CD8-positive, alpha-beta memory T cell (primary cell): ENCODE measurements at regions not wholly inside any gene's neighbourhood (a gene's known extent, or its start where the extent isn't known, plus 50 kb on each side); places are given as distances from the start of the nearest gene placed in this dataset.

Source experiments
- CTCF ChIA-PET: fragments of 350-600 bp; sonication (Branson Sonifier 250); formaldehyde crosslinking; loops from one replicate; lab custom pipeline; 2021; ENCODE audit warnings: antibody characterized with exemption; lab: Charles Lee
- POLR2A ChIA-PET: fragments of 350-600 bp; sonication (Branson Sonifier 250); formaldehyde crosslinking; loops from one replicate; lab custom pipeline; 2021; ENCODE audit warnings: antibody characterized with exemption; lab: Charles Lee
- DNase-seq, 5 donors: peaks; one replicate each; pipeline versions ENCODE4 v3.0.0 to v3.0.0-alpha.2; 2020 to 2022; ENCODE audit warnings: mixed read lengths in 1 of 5
- H3K27ac ChIP-seq: one replicate; pipeline ENCODE4 v1.7.0; 2013; ENCODE audit warnings: low read depth, mild to moderate bottlenecking, low read length, moderate library complexity
- H3K27me3 ChIP-seq: 2 replicates; pipeline ENCODE4 v1.7.0; 2013; ENCODE audit warnings: low read length, mild to moderate bottlenecking; ENCODE audit not compliant: insufficient read depth, poor library complexity, severe bottlenecking
- H3K36me3 ChIP-seq: 2 replicates; pipeline ENCODE4 v1.7.0; 2013; ENCODE audit warnings: mild to moderate bottlenecking, low read length, moderate library complexity; ENCODE audit not compliant: insufficient read depth
- H3K4me1 ChIP-seq: 2 replicates; pipeline ENCODE4 v1.7.0; 2013; ENCODE audit warnings: mild to moderate bottlenecking, low read length, moderate library complexity; ENCODE audit not compliant: insufficient read depth
- H3K4me3 ChIP-seq: 2 replicates; pipeline ENCODE4 v1.7.0; 2013; ENCODE audit warnings: mild to moderate bottlenecking, low read length
- H3K9me3 ChIP-seq: 2 replicates; pipeline ENCODE4 v1.7.0; 2013; ENCODE audit warnings: mild to moderate bottlenecking, low read length
- H3K27ac Mint-ChIP-seq, 8 donors: one replicate each; pipeline ENCODE4 v1.8.0; 2020 to 2021; ENCODE audit warnings: mixed read lengths in 8 of 8, mild to moderate bottlenecking in 6 of 8, inconsistent platforms in 3 of 8, moderate library complexity in 3 of 8
- H3K27me3 Mint-ChIP-seq, 2 donors: one replicate each; pipeline ENCODE4 v1.8.0; 2020 to 2021; ENCODE audit warnings: mixed read lengths in 2 of 2, mild to moderate bottlenecking in 1 of 2, moderate library complexity in 1 of 2
- H3K36me3 Mint-ChIP-seq, 3 donors: one replicate each; pipeline ENCODE4 v1.8.0; 2020 to 2021; ENCODE audit warnings: mixed read lengths in 3 of 3, inconsistent platforms in 1 of 3, mild to moderate bottlenecking in 1 of 3
- H3K4me1 Mint-ChIP-seq, 3 donors: one replicate each; pipeline ENCODE4 v1.8.0; 2020 to 2021; ENCODE audit warnings: mixed read lengths in 3 of 3, inconsistent platforms in 1 of 3, mild to moderate bottlenecking in 1 of 3
- H3K4me3 Mint-ChIP-seq, 7 donors: one replicate each; pipeline ENCODE4 v1.8.0; 2020 to 2021; ENCODE audit warnings: mixed read lengths in 7 of 7, mild to moderate bottlenecking in 6 of 7, moderate library complexity in 4 of 7, inconsistent platforms in 2 of 7
- H3K9me3 Mint-ChIP-seq, 5 donors: one replicate each; pipeline ENCODE4 v1.8.0; 2020 to 2022; ENCODE audit warnings: mixed read lengths in 5 of 5, mild to moderate bottlenecking in 3 of 5, moderate library complexity in 2 of 5, inconsistent platforms in 1 of 5

- POLR2A ChIA-PET, result no interaction called here
- CTCF ChIA-PET, result no interaction called here
These were observed 270.5 kb downstream of the MBNL1 start for GRCh38 chr3:152539191-152539764.

GRCh38 chr3:152540120-152540519 is 271.4 kb downstream of the MBNL1 start:
- ChIA-PET POLR2A (no interaction called here), CTCF (no interaction called here)
- H3K27ac ChIP-seq, result no peak overlapping the region
- Mint-ChIP-seq H3K27me3 (peaks cover 44 to 68% of the 10 kb centered on the region in 2 donors), H3K4me1 (no peaks in the 10 kb centered on the region), H3K9me3 (peaks cover 12 to 40% (median 27%) of the 10 kb centered on the region in 5 donors), H3K36me3 (peaks cover 0 to 15% (median 5%) of the 10 kb centered on the region in 3 donors), H3K4me3 (no peak overlapping the region), H3K27ac (no peak overlapping the region)
- H3K4me3 ChIP-seq, result no peak overlapping the region
- no peaks in the 10 kb centered on the region for H3K27me3 ChIP-seq
- H3K4me1 ChIP-seq, result no peaks in the 10 kb centered on the region
- DNase-seq, result no peak
- no peaks in the 10 kb centered on the region for H3K36me3 ChIP-seq
- no peaks in the 10 kb centered on the region for H3K9me3 ChIP-seq

More at GRCh38 chr3:152539191-152539764, 270.5 kb downstream of the MBNL1 start:
- H3K27ac Mint-ChIP-seq, result no peak overlapping the region
- Histone ChIP-seq H3K4me1 (no peaks in the 10 kb centered on the region), H3K9me3 (no peaks in the 10 kb centered on the region), H3K4me3 (no peak overlapping the region), H3K27ac (no peak overlapping the region), H3K36me3 (no peaks in the 10 kb centered on the region), H3K27me3 (no peaks in the 10 kb centered on the region)
- peaks cover 12 to 45% (median 27%) of the 10 kb centered on the region in 5 donors for H3K9me3 Mint-ChIP-seq
- H3K4me3 Mint-ChIP-seq, result no peak overlapping the region
- peaks cover 0 to 19% (median 5%) of the 10 kb centered on the region in 3 donors for H3K36me3 Mint-ChIP-seq
- peaks cover 44 to 73% of the 10 kb centered on the region in 2 donors for H3K27me3 Mint-ChIP-seq
- DNase-seq, result no peak
- no peaks in the 10 kb centered on the region for H3K4me1 Mint-ChIP-seq

- CTCF ChIA-PET, result no interaction called here
- POLR2A ChIA-PET, result no interaction called here
- H3K27me3 ChIP-seq, result no peaks in the 10 kb centered on the region
These were observed 278.4 kb downstream of the MBNL1 start for GRCh38 chr3:152547153-152547552.

GRCh38 chr3:152549263-152549662 is 280.5 kb downstream of the MBNL1 start:
- peaks cover 0 to 3% (median 0%) of the 10 kb centered on the region in 3 donors for H3K36me3 Mint-ChIP-seq
- no peaks in the 10 kb centered on the region for H3K4me1 Mint-ChIP-seq
- DNase-seq, result no peak
- peaks cover 2 to 7% (median 6%) of the 10 kb centered on the region in 5 donors for H3K9me3 Mint-ChIP-seq
- Histone ChIP-seq H3K27me3 (no peaks in the 10 kb centered on the region), H3K4me3 (no peak overlapping the region), H3K4me1 (no peaks in the 10 kb centered on the region), H3K36me3 (no peaks in the 10 kb centered on the region), H3K27ac (no peak overlapping the region), H3K9me3 (no peaks in the 10 kb centered on the region)
- peaks cover 4 to 17% of the 10 kb centered on the region in 2 donors for H3K27me3 Mint-ChIP-seq
- no peak overlapping the region for H3K27ac Mint-ChIP-seq
- no peak overlapping the region for H3K4me3 Mint-ChIP-seq
- ChIA-PET POLR2A (no interaction called here), CTCF (no interaction called here)

More at GRCh38 chr3:152547153-152547552, 278.4 kb downstream of the MBNL1 start:
- no peak overlapping the region for H3K4me3 Mint-ChIP-seq
- peaks cover 5 to 14% (median 6%) of the 10 kb centered on the region in 5 donors for H3K9me3 Mint-ChIP-seq
- H3K4me3 ChIP-seq, result no peak overlapping the region
- H3K4me1 Mint-ChIP-seq, result no peaks in the 10 kb centered on the region
- no peak overlapping the region for H3K27ac Mint-ChIP-seq
- peaks cover 15 to 28% of the 10 kb centered on the region in 2 donors for H3K27me3 Mint-ChIP-seq
- H3K27ac ChIP-seq, result no peak overlapping the region
- DNase-seq, result no peak
- peaks cover 0 to 3% (median 0%) of the 10 kb centered on the region in 3 donors for H3K36me3 Mint-ChIP-seq
- no peaks in the 10 kb centered on the region for H3K4me1 ChIP-seq
- no peaks in the 10 kb centered on the region for H3K36me3 ChIP-seq
- H3K9me3 ChIP-seq, result no peaks in the 10 kb centered on the region

GRCh38 chr3:152550284-152550683 is 281.6 kb downstream of the MBNL1 start:
- Mint-ChIP-seq H3K9me3 (peaks cover 2 to 6% (median 5%) of the 10 kb centered on the region in 5 donors), H3K4me1 (no peaks in the 10 kb centered on the region), H3K27me3 (peaks cover 4 to 20% of the 10 kb centered on the region in 2 donors), H3K36me3 (peaks cover 0 to 3% (median 0%) of the 10 kb centered on the region in 3 donors), H3K4me3 (no peak overlapping the region), H3K27ac (no peak overlapping the region)
- H3K27me3 ChIP-seq, result no peaks in the 10 kb centered on the region
- no peaks in the 10 kb centered on the region for H3K9me3 ChIP-seq
- H3K4me3 ChIP-seq, result no peak overlapping the region
- H3K36me3 ChIP-seq, result no peaks in the 10 kb centered on the region
- no peak overlapping the region for H3K27ac ChIP-seq
- POLR2A ChIA-PET, result no interaction called here
- CTCF ChIA-PET, result no interaction called here
- DNase-seq, result no peak
- H3K4me1 ChIP-seq, result no peaks in the 10 kb centered on the region

- Mint-ChIP-seq H3K27me3 (peaks cover 0 to 9% of the 10 kb centered on the region in 2 donors), H3K9me3 (no peaks in the 10 kb centered on the region), H3K4me3 (no peak overlapping the region), H3K36me3 (no peaks in the 10 kb centered on the region), H3K4me1 (no peaks in the 10 kb centered on the region), H3K27ac (no peak overlapping the region)
- Histone ChIP-seq H3K9me3 (no peaks in the 10 kb centered on the region), H3K4me1 (no peaks in the 10 kb centered on the region), H3K4me3 (no peak overlapping the region), H3K27ac (no peak overlapping the region), H3K27me3 (no peaks in the 10 kb centered on the region), H3K36me3 (no peaks in the 10 kb centered on the region)
- DNase-seq, result no peak
- ChIA-PET POLR2A (no interaction called here), CTCF (no interaction called here)
These were observed 280.0 kb upstream of the P2RY1 start for GRCh38 chr3:152554980-152555379.

GRCh38 chr3:152555666-152556291 is 279.2 kb upstream of the P2RY1 start:
- ChIA-PET POLR2A (no interaction called here), CTCF (no interaction called here)
- Histone ChIP-seq H3K9me3 (no peaks in the 10 kb centered on the region), H3K4me3 (no peak overlapping the region), H3K27ac (no peak overlapping the region), H3K27me3 (no peaks in the 10 kb centered on the region), H3K36me3 (no peaks in the 10 kb centered on the region), H3K4me1 (no peaks in the 10 kb centered on the region)
- H3K9me3 Mint-ChIP-seq, result no peaks in the 10 kb centered on the region
- H3K27ac Mint-ChIP-seq, result no peak overlapping the region
- no peaks in the 10 kb centered on the region for H3K36me3 Mint-ChIP-seq
- H3K4me3 Mint-ChIP-seq, result no peak overlapping the region
- H3K4me1 Mint-ChIP-seq, result no peaks in the 10 kb centered on the region
- no peak for DNase-seq
- H3K27me3 Mint-ChIP-seq, result peaks cover 1 to 9% of the 10 kb centered on the region in 2 donors

GRCh38 chr3:152556731-152557254 is 278.1 kb upstream of the P2RY1 start:
- H3K36me3 Mint-ChIP-seq, result no peaks in the 10 kb centered on the region
- Histone ChIP-seq H3K4me3 (no peak overlapping the region), H3K27ac (no peak overlapping the region), H3K9me3 (no peaks in the 10 kb centered on the region), H3K4me1 (no peaks in the 10 kb centered on the region), H3K36me3 (no peaks in the 10 kb centered on the region), H3K27me3 (no peaks in the 10 kb centered on the region)
- peaks cover 1 to 9% of the 10 kb centered on the region in 2 donors for H3K27me3 Mint-ChIP-seq
- no peak overlapping the region for H3K4me3 Mint-ChIP-seq
- CTCF ChIA-PET, result no interaction called here
- H3K27ac Mint-ChIP-seq, result no peak overlapping the region
- DNase-seq, result no peak
- H3K9me3 Mint-ChIP-seq, result no peaks in the 10 kb centered on the region
- POLR2A ChIA-PET, result no interaction called here
- H3K4me1 Mint-ChIP-seq, result no peaks in the 10 kb centered on the region
